Liver (tissue), 8 donors: ENCODE measurements at regions not wholly inside any gene's neighbourhood (a gene's known extent, or its start where the extent isn't known, plus 50 kb on each side); places are given as distances from the start of the nearest gene placed in this dataset.

ENCODE experiments used
- DNase-seq: peaks from one replicate; pipeline ENCODE4 v3.0.0-alpha.2; 2017; ENCODE audit warnings: low spot score
- H3K27ac ChIP-seq, 2 donors: one replicate each; pipeline ENCODE4 v1.7.0; 2013; ENCODE audit warnings: inconsistent platforms in 2 of 2, low read length in 2 of 2, control low read depth in 1 of 2, low read depth in 1 of 2, mild to moderate bottlenecking in 1 of 2
- H3K27me3 ChIP-seq, 4 donors: one replicate each; pipeline versions ENCODE4 v1.6.1 to v1.7.0; 2013; ENCODE audit warnings: low read length in 3 of 4, inconsistent platforms in 1 of 4, mild to moderate bottlenecking in 1 of 4, moderate library complexity in 1 of 4; ENCODE audit not compliant: control insufficient read depth in 4 of 4, insufficient read depth in 4 of 4
- H3K36me3 ChIP-seq, 4 donors: one replicate each; pipeline versions ENCODE4 v1.6.1 to v1.7.0; 2013; ENCODE audit warnings: low read length in 3 of 4, mild to moderate bottlenecking in 3 of 4, low read depth in 1 of 4, moderate library complexity in 1 of 4; ENCODE audit not compliant: control insufficient read depth in 4 of 4, insufficient read depth in 3 of 4
- H3K4me1 ChIP-seq, 4 donors: one replicate each; pipeline versions ENCODE4 v1.6.1 to v1.7.0; 2013; ENCODE audit warnings: low read length in 3 of 4, mild to moderate bottlenecking in 3 of 4, moderate library complexity in 1 of 4; ENCODE audit not compliant: control insufficient read depth in 4 of 4, insufficient read depth in 4 of 4
- H3K4me3 ChIP-seq, 3 donors: one replicate each; pipeline versions ENCODE4 v1.6.1 to v1.7.0; 2013; ENCODE audit warnings: low read length in 3 of 3, control low read depth in 1 of 3, low read depth in 1 of 3, mild to moderate bottlenecking in 1 of 3
- H3K9ac ChIP-seq, 2 donors: one replicate each; pipeline ENCODE4 v1.7.0; 2013; ENCODE audit warnings: low read length in 2 of 2, mild to moderate bottlenecking in 2 of 2, moderate library complexity in 2 of 2, control low read depth in 1 of 2, low read depth in 1 of 2
- H3K9me3 ChIP-seq, 4 donors: one replicate each; pipeline versions ENCODE4 v1.6.1 to v1.7.0; 2013; ENCODE audit warnings: low read length in 3 of 4; ENCODE audit not compliant: control insufficient read depth in 4 of 4
- ATF3 ChIP-seq: IDR thresholded peaks from 2 replicates; pipeline ENCODE4 v1.6.1; 2016; ENCODE audit warnings: antibody characterized with exemption
- CTCF ChIP-seq: fragments of 150-350 bp; IDR thresholded peaks from 2 replicates; pipeline ENCODE4 v1.5.1; 2017; ENCODE audit warnings: improper control_type of control experiment, low read depth, low read length; ENCODE audit not compliant: missing input control
- EGR1 ChIP-seq, 2 donors: IDR thresholded peaks; 2 replicates each; pipeline ENCODE4 v1.6.1; 2016 to 2018; ENCODE audit warnings: antibody characterized with exemption in 2 of 2, low read depth in 2 of 2
- FOXA1 ChIP-seq: IDR thresholded peaks from 2 replicates; pipeline ENCODE4 v1.6.1; 2016; ENCODE audit warnings: antibody characterized with exemption
- FOXA2 ChIP-seq: IDR thresholded peaks from 2 replicates; pipeline ENCODE4 v1.6.1; 2016; ENCODE audit warnings: antibody characterized with exemption
- GABPA ChIP-seq, 2 donors: IDR thresholded peaks in 1 of 2; conservative IDR thresholded peaks in 1 of 2; 2 replicates each; pipeline ENCODE4 v1.6.1; 2016; ENCODE audit warnings: antibody characterized with exemption in 2 of 2, mild to moderate bottlenecking in 1 of 2, moderate library complexity in 1 of 2
- HNF4A ChIP-seq, 2 donors: conservative IDR thresholded peaks; 2 replicates each; pipeline ENCODE4 v1.6.1; 2016; ENCODE audit warnings: antibody characterized with exemption in 2 of 2, mild to moderate bottlenecking in 2 of 2
- HNF4G ChIP-seq: IDR thresholded peaks from 2 replicates; pipeline ENCODE4 v1.6.1; 2016; ENCODE audit warnings: antibody characterized with exemption
- JUND ChIP-seq, 2 donors: IDR thresholded peaks; 2 replicates each; pipeline ENCODE4 v1.6.1; 2016; ENCODE audit warnings: antibody characterized with exemption in 2 of 2
- MAX ChIP-seq: IDR thresholded peaks from 2 replicates; pipeline ENCODE4 v1.6.1; 2016; ENCODE audit warnings: antibody characterized with exemption
- NR2F2 ChIP-seq: IDR thresholded peaks from 2 replicates; pipeline ENCODE4 v1.6.1; 2016; ENCODE audit warnings: antibody characterized with exemption
- RAD21 ChIP-seq, 2 donors: IDR thresholded peaks; 2 replicates each; pipeline ENCODE4 v1.6.1; 2016; ENCODE audit warnings: antibody characterized with exemption in 2 of 2, mild to moderate bottlenecking in 2 of 2
- REST ChIP-seq: IDR thresholded peaks from 2 replicates; pipeline ENCODE4 v1.6.1; 2016; ENCODE audit warnings: antibody characterized with exemption, mild to moderate bottlenecking
- RXRA ChIP-seq, 2 donors: IDR thresholded peaks; 2 replicates each; pipeline ENCODE4 v1.6.1; 2017 to 2018; ENCODE audit warnings: antibody characterized with exemption in 2 of 2, mild to moderate bottlenecking in 1 of 2
- SP1 ChIP-seq: IDR thresholded peaks from 2 replicates; pipeline ENCODE4 v1.6.1; 2018; ENCODE audit warnings: antibody characterized with exemption, mild to moderate bottlenecking
- TAF1 ChIP-seq: conservative IDR thresholded peaks from 2 replicates; pipeline ENCODE4 v1.6.1; 2016; ENCODE audit warnings: antibody characterized with exemption, mild to moderate bottlenecking
- YY1 ChIP-seq: IDR thresholded peaks from 2 replicates; pipeline ENCODE4 v1.6.1; 2016; ENCODE audit warnings: antibody characterized with exemption, mild to moderate bottlenecking
- ZBTB33 ChIP-seq: IDR thresholded peaks from 2 replicates; pipeline ENCODE4 v1.6.1; 2016; ENCODE audit warnings: antibody characterized with exemption
- WGBS: extraction: QIAGEN DNeasy Blood & Tissue Kit; methylation state at CpG from one replicate; pipeline ENCODE4 v1.1.7; 2013; 5-methylcytosine and 5-hydroxymethylcytosine counted together
- donor health status: healthy.
- donor health status: healthy.
- donor health status: healthy.
- donor health status: healthy.
- donor health status: healthy.

GRCh38 chr9:84513473-84513872, 156.1 kb upstream of the NTRK2 start:
- Histone ChIP-seq H3K27ac (no peak overlapping the region), H3K4me3 (no peak overlapping the region), H3K4me1 (no peaks in the 10 kb centered on the region), H3K27me3 (peaks cover 0 to 2% (median 0%) of the 10 kb centered on the region in 4 donors), H3K36me3 (no peaks in the 10 kb centered on the region), H3K9ac (no peak overlapping the region), H3K9me3 (peaks cover 0 to 5% (median 1%) of the 10 kb centered on the region in 4 donors)
- WGBS: 27% methylated on average over 1 of the region's 1 CpG
- no peak for DNase-seq
- TF ChIP-seq HNF4A (conservative IDR thresholded peaks at IDR 0.05) (peak in 1 of 2 donors; percentile 31), HNF4G (no peak)

- peaks cover 0 to 5% (median 1%) of the 10 kb centered on the region in 4 donors for H3K9me3 ChIP-seq
- no peak overlapping the region for H3K27ac ChIP-seq
- H3K9ac ChIP-seq: no peak overlapping the region
- WGBS: 76% methylated on average over 2 of the region's 2 CpGs
- H3K4me1 ChIP-seq: no peaks in the 10 kb centered on the region
- peaks cover 0 to 2% (median 0%) of the 10 kb centered on the region in 4 donors for H3K27me3 ChIP-seq
- no peak overlapping the region for H3K4me3 ChIP-seq
- TF ChIP-seq JUND (IDR thresholded peaks at IDR 0.05): no peak
- no peak for TF ChIP-seq ZBTB33
- TF ChIP-seq FOXA2: no peak
- no peak for TF ChIP-seq HNF4G
- TF ChIP-seq CTCF: no peak
- TF ChIP-seq RXRA (IDR thresholded peaks at IDR 0.05): no peak
- TF ChIP-seq HNF4A (conservative IDR thresholded peaks at IDR 0.05): no peak
- no peak for TF ChIP-seq TAF1
- no peak for TF ChIP-seq REST
- no peak for TF ChIP-seq YY1
- no peak for TF ChIP-seq ATF3
- no peak for TF ChIP-seq FOXA1
- TF ChIP-seq EGR1 (IDR thresholded peaks at IDR 0.05; ENCODE audit: low read depth in 2 of 2): no peak
- no peak for TF ChIP-seq GABPA (IDR thresholded peaks at IDR 0.05 in 1 of 2, conservative IDR thresholded peaks at IDR 0.05 in 1 of 2)
- no peak for TF ChIP-seq SP1
- no peak for TF ChIP-seq NR2F2
- no peak for TF ChIP-seq RAD21 (IDR thresholded peaks at IDR 0.05)
- TF ChIP-seq MAX: no peak
- no peak for DNase-seq
- no peaks in the 10 kb centered on the region for H3K36me3 ChIP-seq
Observed at GRCh38 chr9:84513979-84514378, 155.6 kb upstream of the NTRK2 start.
